ENCODE measurements at regions not wholly inside any gene's neighbourhood (a gene's known extent, or its start where the extent isn't known, plus 50 kb on each side); places are given as distances from the start of the nearest gene placed in this dataset.

DNA sequence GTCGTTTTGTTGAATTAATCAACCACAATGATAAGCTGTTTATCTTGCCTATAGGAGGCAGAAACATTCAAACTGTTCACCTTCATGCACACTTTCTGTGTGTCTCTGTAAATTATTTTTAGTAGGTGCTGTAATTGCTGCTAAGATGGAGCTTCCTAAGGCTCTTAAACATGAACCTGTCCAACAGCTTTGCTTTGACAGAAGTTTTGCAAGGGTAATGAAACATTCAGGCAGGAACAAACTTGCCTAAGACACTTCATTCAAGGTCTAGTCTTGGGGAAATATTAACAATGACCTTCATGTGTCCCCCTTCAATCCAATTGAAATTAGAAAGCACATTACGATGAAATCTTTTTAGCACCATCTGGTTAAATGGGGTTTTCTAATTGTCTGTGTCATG is 156.1 kb downstream of the DIPK2A start:
- Histone ChIP-seq H3K4me1 (ENCODE audit: control insufficient read depth, insufficient read depth, low read length) (peaks cover 4% of the 10 kb centered on the region), H3K4me3 (ENCODE audit: insufficient read depth, low read depth, low read length) (no peak overlapping the region), H3K9me3 (ENCODE audit: control insufficient read depth, low read length) (no peaks in the 10 kb centered on the region), H3K36me3 (ENCODE audit: control insufficient read depth, insufficient read depth, low read length) (no peaks in the 10 kb centered on the region), H3K27ac (ENCODE audit: insufficient read depth, low read depth, low read length, poor library complexity, severe bottlenecking) (no peak overlapping the region), H3K27me3 (ENCODE audit: control insufficient read depth, insufficient read depth, low read length, poor library complexity, severe bottlenecking) (no peaks in the 10 kb centered on the region)
- WGBS, 2 experiments = 73 to 94% methylated on average over 1 to 2 of the region's 2 CpGs

DNA sequence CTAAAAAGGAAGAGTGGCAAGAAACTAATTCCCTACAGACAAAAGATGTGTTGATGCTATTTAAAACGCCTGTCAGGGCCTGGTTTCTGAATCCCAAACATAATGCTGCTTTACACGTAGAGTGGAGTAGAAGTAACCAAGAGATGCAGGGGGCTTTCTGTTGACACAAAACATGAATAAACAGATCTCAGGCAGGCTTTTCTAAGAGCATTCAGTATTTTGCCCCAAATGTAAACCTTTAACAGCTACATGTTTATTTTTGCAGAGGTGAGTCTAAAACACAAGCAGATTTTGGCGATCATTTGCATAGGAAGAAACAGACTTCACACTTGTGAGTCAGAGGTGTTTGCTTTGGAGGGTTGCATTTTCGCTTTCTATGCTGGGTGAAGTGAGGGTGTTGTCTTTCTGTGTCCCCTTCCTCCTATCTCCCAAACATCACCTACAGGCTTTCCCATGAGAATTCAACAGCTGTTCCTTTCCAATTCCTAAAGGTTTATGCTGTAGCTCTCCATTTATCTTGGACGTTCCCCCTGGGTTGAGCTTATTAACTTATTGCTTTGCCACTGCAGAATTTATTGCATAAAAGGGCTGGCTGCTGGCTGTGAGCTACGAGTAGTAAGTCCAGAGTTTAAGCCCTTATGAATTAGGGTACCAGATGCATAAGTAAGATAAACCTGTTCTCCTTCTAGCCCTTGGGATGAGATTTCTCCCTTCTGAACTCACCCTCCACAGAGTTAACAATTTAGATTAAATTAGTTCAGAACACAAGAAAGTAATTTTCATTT is 156.7 kb downstream of the DIPK2A start:
- H3K27me3 ChIP-seq (ENCODE audit: control insufficient read depth, insufficient read depth, low read length, poor library complexity, severe bottlenecking) = no peaks in the 10 kb centered on the region
- H3K4me1 ChIP-seq (ENCODE audit: control insufficient read depth, insufficient read depth, low read length) = peaks cover 4% of the 10 kb centered on the region
- H3K27ac ChIP-seq (ENCODE audit: insufficient read depth, low read depth, low read length, poor library complexity, severe bottlenecking) = no peak overlapping the region
- no peaks in the 10 kb centered on the region for H3K36me3 ChIP-seq (ENCODE audit: control insufficient read depth, insufficient read depth, low read length)
- no peak overlapping the region for H3K4me3 ChIP-seq (ENCODE audit: insufficient read depth, low read depth, low read length)
- H3K9me3 ChIP-seq (ENCODE audit: control insufficient read depth, low read length) = no peaks in the 10 kb centered on the region
- 41 to 49% methylated on average over 5 of the region's 6 CpGs for WGBS, 2 experiments

DNA sequence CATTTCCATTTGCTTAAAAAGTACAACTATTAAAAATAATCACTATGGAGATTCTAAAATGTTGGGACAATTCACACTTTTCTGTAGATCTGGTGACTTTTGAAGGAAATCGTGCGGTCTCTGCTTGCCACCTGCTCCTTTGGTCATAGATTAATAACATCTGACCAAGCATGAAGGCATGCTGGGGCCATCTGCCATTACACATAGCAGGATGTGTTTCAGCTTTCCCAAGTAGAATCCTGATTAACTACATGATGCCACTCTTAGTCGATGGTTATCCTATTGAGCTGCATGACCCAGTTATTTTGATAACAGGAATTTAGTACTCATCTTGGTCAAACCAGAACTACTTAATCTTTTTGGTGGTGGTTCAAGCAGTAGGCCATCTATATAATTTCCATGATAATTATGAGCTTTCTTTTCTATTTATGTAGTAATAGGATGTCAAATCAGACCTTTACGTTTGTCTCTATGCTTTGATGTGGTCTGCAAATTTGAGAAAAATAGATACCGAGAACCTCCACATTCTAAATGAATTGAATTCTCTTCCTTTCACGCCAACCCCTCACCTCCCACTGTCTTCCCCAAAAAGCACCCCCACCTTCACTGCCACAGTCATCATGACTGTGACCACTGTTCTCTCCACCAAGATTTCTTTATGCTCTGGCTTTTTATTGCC is 158.1 kb downstream of the DIPK2A start:
- no peaks in the 10 kb centered on the region for H3K27me3 ChIP-seq (ENCODE audit: control insufficient read depth, insufficient read depth, low read length, poor library complexity, severe bottlenecking)
- WGBS, 2 experiments = 92 to 97% methylated on average over 5 to 6 of the region's 6 CpGs
- no peaks in the 10 kb centered on the region for H3K36me3 ChIP-seq (ENCODE audit: control insufficient read depth, insufficient read depth, low read length)

DNA sequence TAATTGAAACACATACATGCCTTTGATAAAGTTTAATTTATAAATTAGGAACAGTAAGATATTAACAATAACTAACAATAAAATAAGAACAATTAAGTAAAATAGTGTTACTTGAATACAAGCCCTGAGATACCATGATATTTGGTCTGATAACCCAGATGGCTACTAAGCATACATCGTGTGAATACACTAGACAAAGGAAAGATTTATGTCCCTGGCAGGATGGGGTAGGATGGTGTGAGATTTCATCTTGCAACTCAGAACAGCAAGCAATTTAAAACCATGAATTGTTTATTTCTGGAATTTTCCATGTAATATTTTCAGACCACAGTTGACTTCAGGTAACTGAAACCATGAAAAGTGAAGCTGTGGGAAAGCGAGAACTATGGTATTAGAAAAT is 169.5 kb downstream of the DIPK2A start:
- 90 to 94% methylated on average over 2 of the region's 2 CpGs for WGBS, 2 experiments
- no peak overlapping the region for H3K27ac ChIP-seq (ENCODE audit: insufficient read depth, low read depth, low read length, poor library complexity, severe bottlenecking)
- no peaks in the 10 kb centered on the region for H3K9me3 ChIP-seq (ENCODE audit: control insufficient read depth, low read length)
- no peaks in the 10 kb centered on the region for H3K36me3 ChIP-seq (ENCODE audit: control insufficient read depth, insufficient read depth, low read length)
- no peak overlapping the region for H3K4me3 ChIP-seq (ENCODE audit: insufficient read depth, low read depth, low read length)
- no peaks in the 10 kb centered on the region for H3K27me3 ChIP-seq (ENCODE audit: control insufficient read depth, insufficient read depth, low read length, poor library complexity, severe bottlenecking)
- peaks cover 4% of the 10 kb centered on the region for H3K4me1 ChIP-seq (ENCODE audit: control insufficient read depth, insufficient read depth, low read length)

More for the DNA sequence above, 158.1 kb downstream of the DIPK2A start:
- Histone ChIP-seq H3K27ac (ENCODE audit: insufficient read depth, low read depth, low read length, poor library complexity, severe bottlenecking) (no peak overlapping the region), H3K9me3 (ENCODE audit: control insufficient read depth, low read length) (no peaks in the 10 kb centered on the region), H3K4me3 (ENCODE audit: insufficient read depth, low read depth, low read length) (no peak overlapping the region), H3K4me1 (ENCODE audit: control insufficient read depth, insufficient read depth, low read length) (peaks cover 4% of the 10 kb centered on the region)

DNA sequence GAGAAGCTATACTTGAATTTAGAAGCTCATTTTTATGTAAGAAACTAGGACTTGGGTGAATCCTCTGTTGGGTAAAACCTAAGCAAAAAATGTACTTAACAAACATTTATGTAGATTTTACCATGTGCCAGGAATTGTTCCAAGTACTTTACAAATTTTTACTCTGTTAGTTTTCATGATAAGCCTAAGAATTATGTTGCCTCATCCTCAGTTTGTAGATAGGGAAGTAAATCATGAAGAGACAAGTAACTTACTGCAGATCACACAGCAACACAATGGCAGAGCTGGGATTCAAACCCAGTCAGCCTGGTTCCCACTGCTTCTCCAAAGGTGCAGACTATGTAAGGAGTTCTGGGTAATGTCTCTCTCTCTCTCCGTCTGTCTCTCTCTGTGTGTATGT is 169.9 kb downstream of the DIPK2A start:
- 96 to 100% methylated on average over 1 of the region's 1 CpG for WGBS, 2 experiments
- no peaks in the 10 kb centered on the region for H3K27me3 ChIP-seq (ENCODE audit: control insufficient read depth, insufficient read depth, low read length, poor library complexity, severe bottlenecking)
- no peaks in the 10 kb centered on the region for H3K9me3 ChIP-seq (ENCODE audit: control insufficient read depth, low read length)
- no peak overlapping the region for H3K27ac ChIP-seq (ENCODE audit: insufficient read depth, low read depth, low read length, poor library complexity, severe bottlenecking)
- H3K36me3 ChIP-seq (ENCODE audit: control insufficient read depth, insufficient read depth, low read length) = no peaks in the 10 kb centered on the region
- no peak overlapping the region for H3K4me3 ChIP-seq (ENCODE audit: insufficient read depth, low read depth, low read length)
- peaks cover 4% of the 10 kb centered on the region for H3K4me1 ChIP-seq (ENCODE audit: control insufficient read depth, insufficient read depth, low read length)

DNA sequence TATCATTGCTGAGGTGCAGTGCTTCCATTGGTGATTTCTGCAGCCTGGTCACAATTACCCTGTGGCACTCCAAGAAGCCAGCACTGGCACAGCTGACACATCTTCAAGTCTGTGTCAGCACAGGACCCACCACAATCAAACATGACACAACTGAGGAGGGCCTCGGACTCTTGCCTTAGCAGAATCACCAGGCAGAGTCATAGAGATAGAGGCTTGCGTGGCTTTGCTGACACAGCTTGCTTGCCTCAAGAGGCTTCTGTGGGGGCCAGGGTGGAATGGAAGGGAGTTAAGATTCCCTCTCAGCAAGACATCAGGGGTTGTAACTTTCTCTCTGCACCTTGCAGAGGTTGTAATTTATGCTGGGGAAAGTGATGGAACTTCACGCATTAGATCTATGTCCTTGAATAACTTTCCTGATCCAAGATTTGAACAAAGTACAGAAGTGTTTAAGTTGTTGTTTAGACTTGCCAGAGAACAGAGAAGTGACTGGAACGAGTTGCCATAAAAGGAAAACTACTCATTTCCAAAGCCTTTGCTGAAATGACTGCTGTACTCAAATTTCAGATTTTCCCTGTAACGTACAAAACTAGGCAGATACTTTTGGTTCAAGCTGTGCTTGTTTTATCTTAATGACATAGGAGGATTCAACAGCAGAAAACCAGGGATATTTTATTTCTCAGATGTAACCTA is 170.7 kb downstream of the DIPK2A start:
- no peaks in the 10 kb centered on the region for H3K9me3 ChIP-seq (ENCODE audit: control insufficient read depth, low read length)
- H3K4me3 ChIP-seq (ENCODE audit: insufficient read depth, low read depth, low read length) = no peak overlapping the region
- H3K4me1 ChIP-seq (ENCODE audit: control insufficient read depth, insufficient read depth, low read length) = peaks cover 4% of the 10 kb centered on the region
- no peaks in the 10 kb centered on the region for H3K36me3 ChIP-seq (ENCODE audit: control insufficient read depth, insufficient read depth, low read length)
- H3K27ac ChIP-seq (ENCODE audit: insufficient read depth, low read depth, low read length, poor library complexity, severe bottlenecking) = no peak overlapping the region
- no peaks in the 10 kb centered on the region for H3K27me3 ChIP-seq (ENCODE audit: control insufficient read depth, insufficient read depth, low read length, poor library complexity, severe bottlenecking)
- 88 to 90% methylated on average over 4 to 5 of the region's 5 CpGs for WGBS, 2 experiments

DNA sequence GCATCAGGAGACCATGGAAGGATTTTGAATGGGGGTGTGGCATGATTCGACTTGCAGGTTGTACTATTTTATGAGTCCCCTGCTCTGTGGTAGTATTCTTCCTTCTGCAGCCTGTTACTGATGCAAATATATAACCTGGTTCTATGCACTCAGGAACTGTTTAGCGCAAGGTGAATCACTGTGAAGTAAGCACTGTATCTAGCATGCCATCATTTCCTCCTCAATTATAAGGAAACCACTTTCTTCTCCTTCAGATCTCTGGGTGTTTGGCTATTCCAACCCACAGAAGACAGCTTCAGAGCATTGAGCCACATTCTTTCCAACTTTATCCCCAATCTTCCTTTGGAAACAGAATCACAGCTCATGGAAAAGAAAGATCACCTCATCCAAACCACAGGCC is 176.7 kb downstream of the DIPK2A start:
- Histone ChIP-seq H3K27me3 (ENCODE audit: control insufficient read depth, insufficient read depth, low read length, poor library complexity, severe bottlenecking) (no peaks in the 10 kb centered on the region), H3K27ac (ENCODE audit: insufficient read depth, low read depth, low read length, poor library complexity, severe bottlenecking) (no peak overlapping the region), H3K9me3 (ENCODE audit: control insufficient read depth, low read length) (no peaks in the 10 kb centered on the region), H3K36me3 (ENCODE audit: control insufficient read depth, insufficient read depth, low read length) (no peaks in the 10 kb centered on the region), H3K4me3 (ENCODE audit: insufficient read depth, low read depth, low read length) (no peak overlapping the region), H3K4me1 (ENCODE audit: control insufficient read depth, insufficient read depth, low read length) (no peaks in the 10 kb centered on the region)
- WGBS, 2 experiments = 97 to 98% methylated on average over 2 of the region's 2 CpGs

DNA sequence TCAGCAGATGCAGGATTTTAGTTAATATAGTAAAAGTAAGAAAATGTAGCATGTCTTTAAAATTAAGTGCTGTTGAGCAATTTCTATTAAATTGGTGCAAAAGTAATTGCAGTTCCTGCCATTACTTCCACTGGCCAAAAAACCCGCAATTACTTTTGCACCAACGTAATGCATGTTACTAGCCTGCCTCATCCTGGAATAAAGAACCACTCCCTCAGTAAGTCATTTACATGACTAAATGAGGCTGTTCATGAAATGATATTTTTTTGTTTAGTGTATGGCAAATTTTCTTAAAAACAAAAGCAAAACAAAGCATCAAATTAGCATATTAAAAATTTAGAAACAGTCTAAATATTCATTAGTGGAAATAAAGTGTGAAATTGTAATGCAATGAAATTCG is 180.4 kb downstream of the DIPK2A start:
- no peaks in the 10 kb centered on the region for H3K9me3 ChIP-seq (ENCODE audit: control insufficient read depth, low read length)
- H3K27me3 ChIP-seq (ENCODE audit: control insufficient read depth, insufficient read depth, low read length, poor library complexity, severe bottlenecking) = no peaks in the 10 kb centered on the region
- WGBS, 2 experiments = 94 to 97% methylated on average over 3 of the region's 3 CpGs
- H3K36me3 ChIP-seq (ENCODE audit: control insufficient read depth, insufficient read depth, low read length) = no peaks in the 10 kb centered on the region
- no peak overlapping the region for H3K4me3 ChIP-seq (ENCODE audit: insufficient read depth, low read depth, low read length)
- H3K27ac ChIP-seq (ENCODE audit: insufficient read depth, low read depth, low read length, poor library complexity, severe bottlenecking) = no peak overlapping the region
- H3K4me1 ChIP-seq (ENCODE audit: control insufficient read depth, insufficient read depth, low read length) = no peaks in the 10 kb centered on the region

DNA sequence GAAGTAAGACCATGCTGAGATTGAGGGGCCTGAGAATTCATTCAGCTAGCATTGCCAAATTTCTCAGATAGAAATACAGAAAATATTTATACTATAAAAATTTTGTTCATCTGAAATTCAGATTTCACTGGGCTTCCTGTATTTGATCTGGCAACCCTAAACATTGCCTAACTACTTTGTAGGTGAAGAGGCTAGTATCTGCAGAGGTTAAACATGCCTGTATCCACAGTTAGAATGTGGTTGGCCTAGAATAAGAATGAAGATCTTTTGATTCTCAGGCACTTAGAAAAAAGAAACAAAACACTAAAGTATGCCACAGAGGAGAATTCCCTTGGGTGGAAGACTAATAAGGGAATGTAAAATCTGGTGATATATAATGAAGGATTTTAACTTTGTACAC is 189.0 kb downstream of the DIPK2A start:
- H3K4me1 ChIP-seq (ENCODE audit: control insufficient read depth, insufficient read depth, low read length) = no peaks in the 10 kb centered on the region
- no peaks in the 10 kb centered on the region for H3K27me3 ChIP-seq (ENCODE audit: control insufficient read depth, insufficient read depth, low read length, poor library complexity, severe bottlenecking)
- no peaks in the 10 kb centered on the region for H3K36me3 ChIP-seq (ENCODE audit: control insufficient read depth, insufficient read depth, low read length)
- H3K4me3 ChIP-seq (ENCODE audit: insufficient read depth, low read depth, low read length) = no peak overlapping the region
- no peaks in the 10 kb centered on the region for H3K9me3 ChIP-seq (ENCODE audit: control insufficient read depth, low read length)
- no peak overlapping the region for H3K27ac ChIP-seq (ENCODE audit: insufficient read depth, low read depth, low read length, poor library complexity, severe bottlenecking)

DNA sequence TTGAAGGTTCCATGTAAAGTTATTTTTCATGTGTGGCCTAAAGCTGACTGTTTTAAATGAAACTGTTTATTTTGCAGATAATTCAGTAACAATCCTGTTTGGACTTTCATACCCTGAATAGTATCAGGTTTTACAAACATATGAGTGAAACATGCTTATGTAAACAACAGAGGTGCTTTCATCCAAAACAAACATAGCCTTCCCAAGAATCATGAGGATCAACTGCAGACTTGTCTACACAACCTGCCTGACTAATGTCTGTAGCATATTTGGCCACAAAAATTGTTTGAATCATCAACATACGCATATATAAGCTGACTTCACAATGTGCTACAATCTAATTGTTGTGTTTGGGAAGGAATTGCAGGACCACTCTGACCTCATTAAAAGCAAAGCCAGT is 190.4 kb downstream of the DIPK2A start:
- Histone ChIP-seq H3K27ac (ENCODE audit: insufficient read depth, low read depth, low read length, poor library complexity, severe bottlenecking) (no peak overlapping the region), H3K36me3 (ENCODE audit: control insufficient read depth, insufficient read depth, low read length) (no peaks in the 10 kb centered on the region), H3K4me1 (ENCODE audit: control insufficient read depth, insufficient read depth, low read length) (no peaks in the 10 kb centered on the region), H3K4me3 (ENCODE audit: insufficient read depth, low read depth, low read length) (no peak overlapping the region), H3K27me3 (ENCODE audit: control insufficient read depth, insufficient read depth, low read length, poor library complexity, severe bottlenecking) (no peaks in the 10 kb centered on the region), H3K9me3 (ENCODE audit: control insufficient read depth, low read length) (no peaks in the 10 kb centered on the region)
- 100% methylated on average over 1 of the region's 1 CpG; no CpG with 5 or more reads in 1 of the 2 experiments for WGBS, 2 experiments

All from ectodermal cell (in vitro differentiated cells).